Heart left ventricle (tissue), 13 donors: ENCODE measurements at regions not wholly inside any gene's neighbourhood (a gene's known extent, or its start where the extent isn't known, plus 50 kb on each side); places are given as distances from the start of the nearest gene placed in this dataset.

Experiments used
- POLR2A ChIP-seq, 2 donors: fragments of 450-650 bp; IDR thresholded peaks; one replicate each; pipeline ENCODE4 v1.6.1; 2017; ENCODE audit warnings: antibody characterized with exemption in 2 of 2, mild to moderate bottlenecking in 2 of 2, moderate library complexity in 2 of 2
- TF ChIP-seq, protein P1 (sequence below), 12 donors: fragments of 200-600 bp; sonication (generic) in 4 of 12; IDR thresholded peaks; one replicate each; pipeline versions ENCODE4 v1.5.0 to v1.8.0; 2018 to 2022; ENCODE audit warnings: antibody characterized with exemption in 12 of 12, mild to moderate bottlenecking in 5 of 12
- donor health status: ischemic (EF 13 %, LVEDD 7.1; RV severe dilation, severe dysfunction).
- donor health status: DM: no; HTN: yes; CAD: no.
- donor health status: DM: no; HTN: no; CAD: no.
- donor health status: ischemic (EF 25% LVEDD 6.9; RV normal size, moderate dysfunction).
- donor health status: ischemic (EF 25% LVEDD 5.7; RV mildly dilated, moderate dysfunction).
- donor health status: ischemic (EF 35%, LVEDD 5.7; RV mildly dilated, moderate dysfunction).
- donor health status: nonischemic (EF 11% LVEDD 7.7; RV severe dilation, severe dysfunction).
- donor health status: DM: yes; HTN: yes; CAD: no.
- donor health status: PGD.
- donor health status: ischemic (EF 29% LVEDD 5.4; RV normal size, mild dysfunction).
- donor health status: nonischemic (EF 23%, LVEDD 6.1; RV moderate dilation, normal function).

DNA sequence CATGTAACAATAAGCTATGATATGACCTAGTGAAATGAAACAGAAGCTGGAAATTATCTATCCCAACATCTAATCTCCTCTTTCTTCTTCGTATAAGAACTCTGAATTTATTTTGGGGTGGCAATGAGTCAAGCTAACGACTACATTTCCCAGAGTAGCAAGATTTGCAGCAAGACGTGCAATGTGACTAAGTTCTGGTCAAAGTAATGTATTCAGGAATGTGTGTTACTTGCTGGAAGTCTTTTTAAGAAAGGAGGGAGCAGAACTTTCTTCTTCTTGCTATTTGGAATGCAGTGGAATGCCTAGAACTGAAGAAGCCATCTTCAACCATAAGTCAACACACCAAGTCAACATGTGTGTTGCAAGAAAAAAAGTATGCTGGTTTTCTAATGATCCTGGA is 406.6 kb upstream of the MEF2C start:
- TF ChIP-seq, protein P1, sequence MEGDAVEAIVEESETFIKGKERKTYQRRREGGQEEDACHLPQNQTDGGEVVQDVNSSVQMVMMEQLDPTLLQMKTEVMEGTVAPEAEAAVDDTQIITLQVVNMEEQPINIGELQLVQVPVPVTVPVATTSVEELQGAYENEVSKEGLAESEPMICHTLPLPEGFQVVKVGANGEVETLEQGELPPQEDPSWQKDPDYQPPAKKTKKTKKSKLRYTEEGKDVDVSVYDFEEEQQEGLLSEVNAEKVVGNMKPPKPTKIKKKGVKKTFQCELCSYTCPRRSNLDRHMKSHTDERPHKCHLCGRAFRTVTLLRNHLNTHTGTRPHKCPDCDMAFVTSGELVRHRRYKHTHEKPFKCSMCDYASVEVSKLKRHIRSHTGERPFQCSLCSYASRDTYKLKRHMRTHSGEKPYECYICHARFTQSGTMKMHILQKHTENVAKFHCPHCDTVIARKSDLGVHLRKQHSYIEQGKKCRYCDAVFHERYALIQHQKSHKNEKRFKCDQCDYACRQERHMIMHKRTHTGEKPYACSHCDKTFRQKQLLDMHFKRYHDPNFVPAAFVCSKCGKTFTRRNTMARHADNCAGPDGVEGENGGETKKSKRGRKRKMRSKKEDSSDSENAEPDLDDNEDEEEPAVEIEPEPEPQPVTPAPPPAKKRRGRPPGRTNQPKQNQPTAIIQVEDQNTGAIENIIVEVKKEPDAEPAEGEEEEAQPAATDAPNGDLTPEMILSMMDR (IDR thresholded peaks at IDR 0.05) = no peak
- TF ChIP-seq POLR2A (IDR thresholded peaks at IDR 0.05) = no peak
